NT2/D1 (cell line): ENCODE measurements at regions not wholly inside any gene's neighbourhood (a gene's known extent, or its start where the extent isn't known, plus 50 kb on each side); places are given as distances from the start of the nearest gene placed in this dataset.

ENCODE experiments used
- DNase-seq: peaks from one replicate; pipeline ENCODE4 v3.0.0-alpha.2; 2011; ENCODE audit warnings: low read depth, low spot score
- H3K27me3 ChIP-seq: 2 replicates; pipeline ENCODE4 v1.6.0; 2011; ENCODE audit warnings: mild to moderate bottlenecking; ENCODE audit not compliant: insufficient read length, insufficient read depth
- H3K36me3 ChIP-seq: 2 replicates; pipeline ENCODE4 v1.6.1; 2011; ENCODE audit warnings: mild to moderate bottlenecking, low read length, mixed read lengths; ENCODE audit not compliant: insufficient read depth, insufficient read length
- H3K4me1 ChIP-seq: 2 replicates; pipeline ENCODE4 v1.5.1; 2011; ENCODE audit not compliant: insufficient read depth, insufficient read length
- H3K4me3 ChIP-seq: 2 replicates; pipeline ENCODE4 v1.5.1; 2011; ENCODE audit warnings: low read depth; ENCODE audit not compliant: insufficient read length
- H3K9ac ChIP-seq: 2 replicates; pipeline ENCODE4 v1.6.0; 2011; ENCODE audit warnings: low read depth; ENCODE audit not compliant: insufficient read length
- H3K9me3 ChIP-seq: 2 replicates; pipeline ENCODE4 v1.5.1; 2011; ENCODE audit warnings: mild to moderate bottlenecking, low read length; ENCODE audit not compliant: insufficient read depth
- SUZ12 ChIP-seq: IDR thresholded peaks from 2 replicates; pipeline ENCODE4 v1.6.1; 2011; ENCODE audit not compliant: insufficient read length, insufficient read depth; ENCODE audit errors: extremely low read depth
- YY1 ChIP-seq: IDR thresholded peaks from 2 replicates; pipeline ENCODE4 v1.6.1; 2011; ENCODE audit not compliant: insufficient read length, insufficient read depth
- ZNF274 ChIP-seq: IDR thresholded peaks from 2 replicates; pipeline ENCODE4 v1.6.1; 2011; ENCODE audit warnings: mild to moderate bottlenecking, low read depth, low read length

DNA sequence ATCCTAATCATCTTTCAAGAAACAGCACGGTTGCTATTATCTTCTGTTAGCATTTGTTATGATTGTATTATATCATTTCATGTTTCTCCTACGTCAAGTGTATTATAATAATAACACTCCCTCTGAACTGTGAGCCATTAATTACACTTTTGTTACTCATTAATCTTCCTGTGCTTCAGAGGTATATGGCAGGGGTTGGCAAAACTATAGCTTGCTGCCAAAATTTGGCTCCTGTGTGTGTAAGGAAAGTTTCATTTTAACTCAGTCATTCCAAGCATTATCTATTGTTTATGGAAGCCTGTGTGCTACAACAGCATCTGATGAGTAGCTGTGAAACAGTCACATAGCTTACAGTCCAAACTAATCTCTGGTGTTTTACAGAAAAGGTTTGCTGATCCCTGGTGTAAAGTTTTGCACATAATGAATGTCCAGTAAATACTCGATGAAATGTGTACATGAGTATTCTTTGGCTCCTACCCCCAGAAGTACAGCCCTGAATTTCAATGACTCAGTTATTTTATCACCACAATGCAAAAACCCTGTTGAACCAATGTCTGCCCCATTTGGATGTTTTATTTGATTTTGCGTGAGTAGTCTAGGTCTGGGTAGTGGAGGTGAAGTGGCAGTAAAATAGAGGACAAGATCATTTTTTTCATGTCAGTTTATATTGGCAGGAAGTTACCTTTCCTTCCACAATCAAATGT lies 648.2 kb downstream of the MAT2B start:
- Histone ChIP-seq H3K4me1 (no peaks in the 10 kb centered on the region), H3K9me3 (no peaks in the 10 kb centered on the region), H3K4me3 (no peak overlapping the region), H3K36me3 (no peaks in the 10 kb centered on the region), H3K27me3 (no peaks in the 10 kb centered on the region), H3K9ac (no peak overlapping the region)
- no peak for DNase-seq
- TF ChIP-seq ZNF274 (no peak), SUZ12 (no peak), YY1 (no peak)

DNA sequence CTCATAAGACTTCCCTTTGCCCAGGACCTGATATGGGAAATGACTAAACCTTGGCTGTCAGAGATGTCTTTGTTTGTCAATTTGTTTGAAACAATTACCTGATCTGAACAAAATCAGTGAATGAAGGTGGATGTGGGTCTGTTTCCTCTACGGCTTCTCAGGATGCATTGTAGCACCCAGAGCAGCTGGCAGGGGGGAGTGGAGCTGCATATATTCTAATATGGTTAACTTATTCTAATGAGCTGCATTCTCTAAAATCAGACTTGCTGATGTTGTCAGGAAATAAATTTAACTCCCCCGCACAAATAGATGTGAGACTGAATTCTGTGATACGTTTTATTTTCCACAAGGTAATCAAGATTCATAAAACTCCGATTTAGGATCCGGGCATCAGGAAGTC lies 665.4 kb downstream of the MAT2B start:
- no peak overlapping the region for H3K9ac ChIP-seq
- H3K4me3 ChIP-seq: no peak overlapping the region
- no peaks in the 10 kb centered on the region for H3K36me3 ChIP-seq
- DNase-seq: no peak
- no peaks in the 10 kb centered on the region for H3K27me3 ChIP-seq
- no peaks in the 10 kb centered on the region for H3K4me1 ChIP-seq
- TF ChIP-seq ZNF274 (no peak), YY1 (no peak), SUZ12 (no peak)
- H3K9me3 ChIP-seq: no peaks in the 10 kb centered on the region

- Histone ChIP-seq H3K36me3 (no peaks in the 10 kb centered on the region), H3K4me3 (no peak overlapping the region), H3K27me3 (no peaks in the 10 kb centered on the region), H3K9me3 (no peaks in the 10 kb centered on the region; the same call in 1 of the 2 replicates), H3K9ac (no peak overlapping the region), H3K4me1 (no peaks in the 10 kb centered on the region)
- no peak for TF ChIP-seq SUZ12
- TF ChIP-seq YY1: no peak
- TF ChIP-seq ZNF274: no peak
- no peak for DNase-seq
These were observed 669.7 kb downstream of the MAT2B start for GRCh38 chr5:164175083-164175482.

GRCh38 chr5:164179406-164179805 lies 674.0 kb downstream of the MAT2B start:
- no peaks in the 10 kb centered on the region for H3K4me1 ChIP-seq
- no peak overlapping the region for H3K4me3 ChIP-seq
- H3K9me3 ChIP-seq: no peaks in the 10 kb centered on the region; the same call in 1 of the 2 replicates
- no peaks in the 10 kb centered on the region for H3K36me3 ChIP-seq
- no peak for DNase-seq
- H3K9ac ChIP-seq: no peak overlapping the region
- H3K27me3 ChIP-seq: no peaks in the 10 kb centered on the region
- no peak for TF ChIP-seq ZNF274
- TF ChIP-seq YY1: no peak
- TF ChIP-seq SUZ12: no peak

- DNase-seq: no peak
- Histone ChIP-seq H3K36me3 (no peaks in the 10 kb centered on the region), H3K27me3 (no peaks in the 10 kb centered on the region), H3K9me3 (no peaks in the 10 kb centered on the region; the same call in 1 of the 2 replicates), H3K4me1 (no peaks in the 10 kb centered on the region), H3K4me3 (no peak overlapping the region), H3K9ac (no peak overlapping the region)
- TF ChIP-seq YY1 (no peak), SUZ12 (no peak), ZNF274 (no peak)
These were observed 676.2 kb downstream of the MAT2B start for GRCh38 chr5:164181604-164182003.

- Histone ChIP-seq H3K9me3 (no peaks in the 10 kb centered on the region; the same call in 1 of the 2 replicates), H3K4me3 (no peak overlapping the region), H3K9ac (no peak overlapping the region), H3K36me3 (no peaks in the 10 kb centered on the region), H3K27me3 (no peaks in the 10 kb centered on the region), H3K4me1 (no peaks in the 10 kb centered on the region)
- TF ChIP-seq ZNF274 (no peak), SUZ12 (no peak), YY1 (no peak)
- DNase-seq: no peak
These were observed 678.7 kb downstream of the MAT2B start for GRCh38 chr5:164184158-164184557.

- Histone ChIP-seq H3K9ac (no peak overlapping the region), H3K9me3 (no peaks in the 10 kb centered on the region), H3K4me1 (no peaks in the 10 kb centered on the region), H3K36me3 (no peaks in the 10 kb centered on the region), H3K27me3 (no peaks in the 10 kb centered on the region), H3K4me3 (no peak overlapping the region)
- TF ChIP-seq ZNF274 (no peak), YY1 (no peak), SUZ12 (no peak)
- DNase-seq: no peak
These were observed 679.6 kb downstream of the MAT2B start for GRCh38 chr5:164185000-164185399.
